ENCODE measurements at regions not wholly inside any gene's neighbourhood (a gene's known extent, or its start where the extent isn't known, plus 50 kb on each side); places are given as distances from the start of the nearest gene placed in this dataset.
"Not testable (repeated sequence)": the region's sequence is repeated elsewhere in the genome, so short reads cannot be mapped to it uniquely, and the experiment has no call there.

- intact Hi-C loops (cut with DNase I) = no loop called here
- Histone ChIP-seq H3K27me3 (no peaks in the 10 kb centered on the region), H3K9me3 (no peaks in the 10 kb centered on the region), H3K36me3 (no peaks in the 10 kb centered on the region), H3K4me1 (peaks cover 0 to 19% (median 8%) of the 10 kb centered on the region in 4 donors), H3K4me3 (no peak overlapping the region), H3K27ac (no peak overlapping the region)
- no peak for ATAC-seq
- 92% methylated on average over 2 of the region's 2 CpGs for WGBS (ENCODE audit: insufficient coverage, low coverage, low lambda C conversion rate, missing lambda C conversion rate)
- TF ChIP-seq POLR2A (IDR thresholded peaks at IDR 0.05) (no peak), CTCF (IDR thresholded peaks at IDR 0.05) (no peak)
- no peak for DNase-seq
These were observed 314.1 kb downstream of the SV2B start for GRCh38 chr15:91414124-91414523.

GRCh38 chr15:91415258-91415657 is 315.2 kb downstream of the SV2B start:
- DNase-seq; H3K9me3 ChIP-seq; ATAC-seq; intact Hi-C loops (cut with DNase I); H3K4me3 ChIP-seq; H3K27ac ChIP-seq; H3K27me3 ChIP-seq; H3K36me3 ChIP-seq: not testable (repeated sequence)
- peaks cover 0 to 19% (median 5%) of the 10 kb centered on the region in 4 donors for H3K4me1 ChIP-seq
- WGBS (ENCODE audit: insufficient coverage, low coverage, low lambda C conversion rate, missing lambda C conversion rate) = 86% methylated on average over 2 of the region's 4 CpGs

- no peaks in the 10 kb centered on the region for H3K4me1 ChIP-seq
- H3K4me3 ChIP-seq = no peak overlapping the region
- ATAC-seq (no peak), DNase-seq (no peak)
- H3K27me3 ChIP-seq = no peaks in the 10 kb centered on the region
- no peak overlapping the region for H3K27ac ChIP-seq
- intact Hi-C loops (cut with DNase I) = no loop called here
- WGBS (ENCODE audit: insufficient coverage, low coverage, low lambda C conversion rate, missing lambda C conversion rate) = 56% methylated on average over 1 of the region's 2 CpGs
- H3K36me3 ChIP-seq = no peaks in the 10 kb centered on the region
- H3K9me3 ChIP-seq = no peaks in the 10 kb centered on the region
- TF ChIP-seq POLR2A (IDR thresholded peaks at IDR 0.05) = no peak
These were observed 320.6 kb downstream of the SV2B start for GRCh38 chr15:91420689-91421088.

DNA sequence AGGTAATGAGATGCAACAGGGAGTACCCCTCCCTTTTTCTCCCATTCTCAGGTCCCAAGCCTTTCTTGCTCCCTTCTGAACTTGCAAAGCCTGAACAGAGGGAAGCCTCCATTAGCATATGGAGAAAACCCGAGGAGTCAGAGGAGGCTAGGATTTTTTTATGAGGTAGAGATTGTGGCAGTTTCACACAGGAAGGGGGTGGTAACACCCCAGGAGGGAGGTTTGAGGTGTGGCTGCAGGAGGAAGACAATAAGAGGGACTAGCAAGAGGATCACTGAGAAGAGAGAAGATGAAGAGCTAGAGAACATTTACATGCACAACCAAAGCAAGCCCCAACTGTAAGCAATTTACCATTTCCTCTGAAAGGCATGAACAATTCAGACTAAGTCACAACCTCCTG is 322.7 kb downstream of the SV2B start:
- H3K9me3 ChIP-seq = no peaks in the 10 kb centered on the region
- intact Hi-C loops (cut with DNase I) = no loop called here
- ATAC-seq (no peak), DNase-seq (no peak)
- WGBS (ENCODE audit: insufficient coverage, low coverage, low lambda C conversion rate, missing lambda C conversion rate) = 23% methylated on average over 1 of the region's 1 CpG
- H3K36me3 ChIP-seq = no peaks in the 10 kb centered on the region
- TF ChIP-seq CTCF (IDR thresholded peaks at IDR 0.05) (no peak), POLR2A (IDR thresholded peaks at IDR 0.05) (no peak)
- no peaks in the 10 kb centered on the region for H3K4me1 ChIP-seq
- H3K4me3 ChIP-seq = no peak overlapping the region
- H3K27ac ChIP-seq = no peak overlapping the region
- no peaks in the 10 kb centered on the region for H3K27me3 ChIP-seq

DNA sequence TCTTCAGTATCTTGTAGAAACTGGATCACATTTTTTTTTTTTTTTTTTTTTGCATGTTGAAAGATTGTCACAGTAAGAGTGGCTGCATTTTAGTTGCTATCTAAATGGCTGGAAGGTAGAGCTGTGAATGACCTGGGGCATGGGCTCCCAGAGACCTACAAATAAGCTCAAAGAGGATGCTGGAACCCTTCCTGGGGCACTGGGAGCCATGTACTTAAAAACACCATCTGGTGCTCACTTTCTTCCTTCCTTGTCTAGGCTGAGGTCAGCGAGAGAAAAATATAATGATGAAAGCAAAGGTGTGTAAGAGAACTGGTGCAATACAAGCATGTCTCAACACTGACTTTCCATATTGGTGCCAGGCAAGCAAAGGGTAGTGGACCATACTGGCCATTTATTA is 323.9 kb downstream of the SV2B start:
- TF ChIP-seq CTCF (IDR thresholded peaks at IDR 0.05) (no peak), POLR2A (IDR thresholded peaks at IDR 0.05) (no peak)
- Histone ChIP-seq H3K27ac (no peak overlapping the region), H3K4me1 (no peaks in the 10 kb centered on the region), H3K27me3 (no peaks in the 10 kb centered on the region), H3K9me3 (no peaks in the 10 kb centered on the region), H3K4me3 (no peak overlapping the region), H3K36me3 (no peaks in the 10 kb centered on the region)
- ATAC-seq (no peak), DNase-seq (no peak)
- intact Hi-C loops (cut with DNase I) = no loop called here
- WGBS (ENCODE audit: insufficient coverage, low coverage, low lambda C conversion rate, missing lambda C conversion rate) = 100% methylated on average over 1 of the region's 1 CpG

GRCh38 chr15:91426412-91426811 is 326.4 kb downstream of the SV2B start:
- ATAC-seq (no peak), DNase-seq (no peak)
- intact Hi-C loops (cut with DNase I) = no loop called here
- Histone ChIP-seq H3K27ac (no peak overlapping the region), H3K36me3 (no peaks in the 10 kb centered on the region), H3K4me1 (no peaks in the 10 kb centered on the region), H3K27me3 (no peaks in the 10 kb centered on the region), H3K4me3 (no peak overlapping the region), H3K9me3 (no peaks in the 10 kb centered on the region)
- TF ChIP-seq POLR2A (IDR thresholded peaks at IDR 0.05) (no peak), CTCF (IDR thresholded peaks at IDR 0.05) (no peak)
- WGBS (ENCODE audit: insufficient coverage, low coverage, low lambda C conversion rate, missing lambda C conversion rate) = 68% methylated on average over 2 of the region's 4 CpGs
